IMR-90 (cell line): ENCODE measurements at regions not wholly inside any gene's neighbourhood (a gene's known extent, or its start where the extent isn't known, plus 50 kb on each side); places are given as distances from the start of the nearest gene placed in this dataset.

Experiments
- ATAC-seq: fragments of 200-7000 bp; cut with Tn5 transposase; 2 replicates; pipeline ENCODE4 v1.9.1; 2020; ENCODE audit warnings: low read depth, mild to moderate bottlenecking, moderate library complexity
- BruUV-seq: library from RNA; stranded (reverse); fragments of 400-500 nt; replicated peaks from 2 replicates; lab custom pipeline; 2021; lab: Mats Ljungman, UMichigan
- CTCF ChIA-PET: fragments of 300-600 bp; formaldehyde crosslinking; extraction: SDS; loops from one replicate; lab custom pipeline; 2021; ENCODE audit warnings: antibody characterized with exemption; lab: Yijun Ruan, JAX
- POLR2A ChIA-PET: fragments of 300-600 bp; sonication (Branson Sonifier 250); formaldehyde crosslinking; loops from one replicate; lab custom pipeline; 2022; ENCODE audit warnings: antibody characterized with exemption; ENCODE audit not compliant: unreplicated experiment; lab: Charles Lee
- DNase-seq: peaks from one replicate; pipeline ENCODE4 v3.0.0; 2013
- H2AFZ ChIP-seq: replicated peaks from 2 replicates; pipeline ENCODE3; 2013; ENCODE audit warnings: low read length, mild to moderate bottlenecking; ENCODE audit not compliant: poor library complexity
- H2AK5ac ChIP-seq: 2 replicates; pipeline ENCODE4 v1.6.1; 2013; ENCODE audit warnings: low read depth, low read length, inconsistent platforms
- H2AK9ac ChIP-seq: replicated peaks from 2 replicates; pipeline ENCODE3; 2013; ENCODE audit warnings: mild to moderate bottlenecking, low read depth, low read length, moderate library complexity; ENCODE audit not compliant: poor library complexity
- H2BK120ac ChIP-seq: 2 replicates; pipeline ENCODE4 v1.6.1; 2013; ENCODE audit warnings: low read depth, low read length, inconsistent platforms
- H2BK15ac ChIP-seq: 3 replicates; pipeline ENCODE4 v1.6.1; 2013; ENCODE audit warnings: low read depth, low read length, inconsistent platforms
- H2BK20ac ChIP-seq: 2 replicates; pipeline ENCODE4 v1.6.1; 2013; ENCODE audit warnings: low read depth, mild to moderate bottlenecking, inconsistent platforms, low read length, moderate library complexity
- H2BK5ac ChIP-seq: 2 replicates; pipeline ENCODE4 v1.6.1; 2013; ENCODE audit warnings: mild to moderate bottlenecking, low read depth, low read length, inconsistent platforms; ENCODE audit not compliant: poor library complexity, severe bottlenecking
- H3K14ac ChIP-seq: replicated peaks from 2 replicates; pipeline ENCODE4 v1.6.1; 2013; ENCODE audit warnings: low read depth, low read length, inconsistent platforms
- H3K18ac ChIP-seq: 2 replicates; pipeline ENCODE4 v1.6.1; 2013; ENCODE audit warnings: low read depth, low read length, control low read depth
- H3K23ac ChIP-seq: 2 replicates; pipeline ENCODE4 v1.6.1; 2013; ENCODE audit warnings: low read depth, low read length, inconsistent platforms
- H3K27ac ChIP-seq: 2 replicates; pipeline ENCODE4 v1.5.1; 2013; ENCODE audit warnings: mild to moderate bottlenecking, control low read depth, low read length; ENCODE audit not compliant: insufficient read depth
- H3K27me3 ChIP-seq: 2 replicates; pipeline ENCODE4 v1.6.1; 2013; ENCODE audit warnings: low read length; ENCODE audit not compliant: control insufficient read depth, insufficient read depth
- H3K36me3 ChIP-seq: 2 replicates; pipeline ENCODE4 v1.6.1; 2013; ENCODE audit warnings: low read length, mixed read lengths; ENCODE audit not compliant: control insufficient read depth, insufficient read depth
- H3K4ac ChIP-seq: 2 replicates; pipeline ENCODE4 v1.6.1; 2013; ENCODE audit warnings: low read depth, low read length, inconsistent platforms
- H3K4me1 ChIP-seq: 2 replicates; pipeline ENCODE4 v1.6.1; 2013; ENCODE audit warnings: low read length, mixed read lengths; ENCODE audit not compliant: control insufficient read depth, insufficient read depth
- H3K4me2 ChIP-seq: 2 replicates; pipeline ENCODE4 v1.6.1; 2013; ENCODE audit warnings: low read depth, mild to moderate bottlenecking, control low read depth, low read length, moderate library complexity
- H3K4me3 ChIP-seq: 2 replicates; pipeline ENCODE4 v1.5.1; 2013; ENCODE audit warnings: low read depth, mild to moderate bottlenecking, control low read depth, low read length, moderate library complexity; ENCODE audit not compliant: insufficient read depth
- H3K56ac ChIP-seq: 2 replicates; pipeline ENCODE4 v1.6.1; 2013; ENCODE audit warnings: low read length, inconsistent platforms; ENCODE audit not compliant: insufficient read depth; ENCODE audit errors: extremely low read depth
- H3K79me1 ChIP-seq, 2 experiments: 2 replicates each; pipeline ENCODE4 v1.6.1; 2013; ENCODE audit warnings: low read length in 2 of 2, inconsistent platforms in 1 of 2, low read depth in 1 of 2
- H3K9ac ChIP-seq: 2 replicates; pipeline ENCODE4 v1.6.1; 2013; ENCODE audit warnings: low read depth, low read length, control low read depth
- H3K9me1 ChIP-seq: 2 replicates; pipeline ENCODE4 v1.6.1; 2013; ENCODE audit warnings: low read length, inconsistent platforms; ENCODE audit not compliant: insufficient read depth
- H3K9me3 ChIP-seq: 2 replicates; pipeline ENCODE4 v1.6.1; 2013; ENCODE audit warnings: low read length; ENCODE audit not compliant: control insufficient read depth, insufficient read depth
- H4K20me1 ChIP-seq: 2 replicates; pipeline ENCODE4 v1.6.1; 2013; ENCODE audit warnings: low read length, inconsistent platforms; ENCODE audit not compliant: insufficient read depth
- H4K5ac ChIP-seq: 2 replicates; pipeline ENCODE4 v1.6.1; 2013; ENCODE audit warnings: mild to moderate bottlenecking, low read depth, low read length, control low read depth
- H4K8ac ChIP-seq, 2 experiments: 2 replicates each; pipeline ENCODE4 v1.6.1; 2013; ENCODE audit warnings: low read depth in 2 of 2, low read length in 2 of 2, control low read depth in 1 of 2, inconsistent platforms in 1 of 2
- H4K91ac ChIP-seq: 2 replicates; pipeline ENCODE4 v1.6.1; 2013; ENCODE audit warnings: low read depth, low read length, inconsistent platforms; ENCODE audit not compliant: insufficient read depth
- BHLHE40 ChIP-seq: fragments of 150-350 bp; IDR thresholded peaks from 2 replicates; pipeline ENCODE4 v1.6.1; 2016; ENCODE audit warnings: mild to moderate bottlenecking, low read depth, low read length
- CEBPB ChIP-seq: IDR thresholded peaks from 2 replicates; pipeline ENCODE4 v1.6.1; 2012; ENCODE audit warnings: low read depth, low read length, improper control_type of control experiment
- CHD1 ChIP-seq: IDR thresholded peaks from 2 replicates; pipeline ENCODE4 v1.6.1; 2012; ENCODE audit warnings: low read depth, low read length, improper control_type of control experiment
- FOS ChIP-seq: fragments of 150-350 bp; IDR thresholded peaks from 2 replicates; pipeline ENCODE4 v1.6.1; 2016; ENCODE audit warnings: low read depth, low read length
- MAFK ChIP-seq: IDR thresholded peaks from 2 replicates; pipeline ENCODE4 v1.6.1; 2012; ENCODE audit warnings: low read depth, low read length, improper control_type of control experiment
- MAZ ChIP-seq: IDR thresholded peaks from 2 replicates; pipeline ENCODE4 v1.6.1; 2012; ENCODE audit warnings: low read depth, mild to moderate bottlenecking, low read length, improper control_type of control experiment, moderate library complexity, borderline replicate concordance
- MXI1 ChIP-seq: IDR thresholded peaks from 2 replicates; pipeline ENCODE4 v1.6.1; 2012; ENCODE audit warnings: low read depth, mild to moderate bottlenecking, low read length, moderate library complexity, borderline replicate concordance
- POLR2A ChIP-seq: IDR thresholded peaks from 2 replicates; pipeline ENCODE4 v1.6.1; 2012; ENCODE audit warnings: mild to moderate bottlenecking, low read depth, low read length
- RAD21 ChIP-seq: IDR thresholded peaks from 2 replicates; pipeline ENCODE4 v1.6.1; 2012; ENCODE audit warnings: low read length, improper control_type of control experiment
- RFX5 ChIP-seq: IDR thresholded peaks from 2 replicates; pipeline ENCODE4 v1.8.0; 2012; ENCODE audit warnings: low read depth, mild to moderate bottlenecking, low read length, moderate library complexity
- SMC3 ChIP-seq: fragments of 150-350 bp; IDR thresholded peaks from 2 replicates; pipeline ENCODE4 v1.6.1; 2016; ENCODE audit warnings: low read depth, mild to moderate bottlenecking, antibody characterized with exemption, low read length, moderate library complexity
- dilution Hi-C: fragments of 300-500 bp; cut with HindIII; formaldehyde crosslinking; loops from one replicate; pipeline ENCODE4 v1.14.3; 2018; ENCODE audit warnings: low sequenced_read_pairs; ENCODE audit not compliant: unreplicated experiment
- in situ Hi-C: fragments of 300-500 bp; cut with MboI; formaldehyde crosslinking; loops from 3 replicates; pipeline ENCODE4 v1.14.3; 2019; ENCODE audit warnings: low sequenced_read_pairs, inconsistent platforms, mixed read lengths
- intact Hi-C: fragments of 100-400 bp; cut with micrococcal nuclease; formaldehyde crosslinking; loops from 2 replicates; pipeline ENCODE4 v1.10.0; 2022
- TF ChIP-seq, protein P1 (sequence below): fragments of 150-350 bp; IDR thresholded peaks from 2 replicates; pipeline ENCODE4 v1.6.1; 2017; ENCODE audit warnings: mild to moderate bottlenecking, antibody characterized with exemption, low read length, low read depth
- TF ChIP-seq, protein P2 (sequence below): conservative IDR thresholded peaks from 2 replicates; pipeline ENCODE4 v1.5.1; 2012; ENCODE audit warnings: mild to moderate bottlenecking, low read depth, low read length, improper control_type of control experiment
- TF ChIP-seq, protein P3 (sequence below): fragments of 150-350 bp; IDR thresholded peaks from 2 replicates; pipeline ENCODE4 v1.6.1; 2016; ENCODE audit warnings: low read depth, mild to moderate bottlenecking, low read length, moderate library complexity, borderline replicate concordance

DNA sequence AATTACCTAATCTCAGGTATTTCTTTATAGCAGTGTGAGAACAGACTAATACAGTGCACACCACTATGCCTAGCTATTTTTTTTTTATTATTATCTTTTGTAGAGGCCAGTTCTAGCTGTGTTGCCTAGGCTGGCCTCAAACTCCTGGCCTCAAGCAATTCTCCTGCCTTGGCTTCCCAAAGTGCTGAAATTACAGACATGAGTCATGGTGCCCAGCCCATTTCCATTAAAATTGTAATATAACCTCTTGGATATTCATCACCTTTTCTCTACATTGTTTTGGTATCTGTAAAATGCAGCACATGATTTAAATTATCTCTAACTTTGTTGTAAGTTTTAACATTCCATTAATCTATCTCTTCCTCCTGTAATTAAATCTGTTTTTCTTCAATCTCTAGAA is 2052.9 kb downstream of the ARAP2 start:
- ChIA-PET CTCF (no interaction called here), POLR2A (no interaction called here)
- no peak overlapping the region for H3K23ac ChIP-seq
- no peaks in the 10 kb centered on the region for H3K27me3 ChIP-seq
- H3K9me1 ChIP-seq = peaks cover 4% of the 10 kb centered on the region; the same call in 1 of the 2 replicates
- H2BK120ac ChIP-seq = no peak overlapping the region
- H3K18ac ChIP-seq = no peak overlapping the region
- intact Hi-C loops = no loop called here
- H3K27ac ChIP-seq = no peak overlapping the region
- dilution Hi-C loops = no loop called here
- no peak overlapping the region for H4K91ac ChIP-seq
- BruUV-seq = no TSS peak
- H4K20me1 ChIP-seq = no peaks in the 10 kb centered on the region
- no peak overlapping the region for H2AK5ac ChIP-seq
- H4K5ac ChIP-seq = no peak overlapping the region
- no peak overlapping the region for H3K14ac ChIP-seq
- H2AFZ ChIP-seq = no peak overlapping the region
- ATAC-seq = no peak
- H3K36me3 ChIP-seq = no peaks in the 10 kb centered on the region
- no peak for DNase-seq
- H3K4ac ChIP-seq = no peak overlapping the region
- H2BK5ac ChIP-seq = no peak overlapping the region
- H3K4me1 ChIP-seq = peaks cover 3% of the 10 kb centered on the region; the same call in 1 of the 2 replicates
- no peak overlapping the region for H2AK9ac ChIP-seq
- H3K4me3 ChIP-seq = no peak overlapping the region
- H3K9me3 ChIP-seq = no peaks in the 10 kb centered on the region
- H3K4me2 ChIP-seq = no peak overlapping the region
- H2BK15ac ChIP-seq = 0 out of 3 replicates have a peak overlapping the region, but pooled peaks have one; percentile 54
- no peak overlapping the region for H4K8ac ChIP-seq
- no peak overlapping the region for H3K9ac ChIP-seq
- no peak overlapping the region for H2BK20ac ChIP-seq
- no peak overlapping the region for H3K56ac ChIP-seq
- no peak for TF ChIP-seq FOS
- TF ChIP-seq BHLHE40 = no peak
- TF ChIP-seq RFX5 = no peak
- TF ChIP-seq, protein P1, sequence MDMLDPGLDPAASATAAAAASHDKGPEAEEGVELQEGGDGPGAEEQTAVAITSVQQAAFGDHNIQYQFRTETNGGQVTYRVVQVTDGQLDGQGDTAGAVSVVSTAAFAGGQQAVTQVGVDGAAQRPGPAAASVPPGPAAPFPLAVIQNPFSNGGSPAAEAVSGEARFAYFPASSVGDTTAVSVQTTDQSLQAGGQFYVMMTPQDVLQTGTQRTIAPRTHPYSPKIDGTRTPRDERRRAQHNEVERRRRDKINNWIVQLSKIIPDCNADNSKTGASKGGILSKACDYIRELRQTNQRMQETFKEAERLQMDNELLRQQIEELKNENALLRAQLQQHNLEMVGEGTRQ = no peak
- no peak for TF ChIP-seq SMC3
- TF ChIP-seq, protein P2, sequence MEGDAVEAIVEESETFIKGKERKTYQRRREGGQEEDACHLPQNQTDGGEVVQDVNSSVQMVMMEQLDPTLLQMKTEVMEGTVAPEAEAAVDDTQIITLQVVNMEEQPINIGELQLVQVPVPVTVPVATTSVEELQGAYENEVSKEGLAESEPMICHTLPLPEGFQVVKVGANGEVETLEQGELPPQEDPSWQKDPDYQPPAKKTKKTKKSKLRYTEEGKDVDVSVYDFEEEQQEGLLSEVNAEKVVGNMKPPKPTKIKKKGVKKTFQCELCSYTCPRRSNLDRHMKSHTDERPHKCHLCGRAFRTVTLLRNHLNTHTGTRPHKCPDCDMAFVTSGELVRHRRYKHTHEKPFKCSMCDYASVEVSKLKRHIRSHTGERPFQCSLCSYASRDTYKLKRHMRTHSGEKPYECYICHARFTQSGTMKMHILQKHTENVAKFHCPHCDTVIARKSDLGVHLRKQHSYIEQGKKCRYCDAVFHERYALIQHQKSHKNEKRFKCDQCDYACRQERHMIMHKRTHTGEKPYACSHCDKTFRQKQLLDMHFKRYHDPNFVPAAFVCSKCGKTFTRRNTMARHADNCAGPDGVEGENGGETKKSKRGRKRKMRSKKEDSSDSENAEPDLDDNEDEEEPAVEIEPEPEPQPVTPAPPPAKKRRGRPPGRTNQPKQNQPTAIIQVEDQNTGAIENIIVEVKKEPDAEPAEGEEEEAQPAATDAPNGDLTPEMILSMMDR = no peak
- no peak for TF ChIP-seq POLR2A
- TF ChIP-seq CEBPB = no peak
- TF ChIP-seq RAD21 = no peak
- no peak for TF ChIP-seq MAZ
- no peak for TF ChIP-seq CHD1
- no peak for TF ChIP-seq MAFK
- TF ChIP-seq, protein P3, sequence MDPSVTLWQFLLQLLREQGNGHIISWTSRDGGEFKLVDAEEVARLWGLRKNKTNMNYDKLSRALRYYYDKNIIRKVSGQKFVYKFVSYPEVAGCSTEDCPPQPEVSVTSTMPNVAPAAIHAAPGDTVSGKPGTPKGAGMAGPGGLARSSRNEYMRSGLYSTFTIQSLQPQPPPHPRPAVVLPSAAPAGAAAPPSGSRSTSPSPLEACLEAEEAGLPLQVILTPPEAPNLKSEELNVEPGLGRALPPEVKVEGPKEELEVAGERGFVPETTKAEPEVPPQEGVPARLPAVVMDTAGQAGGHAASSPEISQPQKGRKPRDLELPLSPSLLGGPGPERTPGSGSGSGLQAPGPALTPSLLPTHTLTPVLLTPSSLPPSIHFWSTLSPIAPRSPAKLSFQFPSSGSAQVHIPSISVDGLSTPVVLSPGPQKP = no peak
- TF ChIP-seq MXI1 = no peak
- no peaks in the 10 kb centered on the region for H3K79me1 ChIP-seq
- in situ Hi-C loops = no loop called here
